ENCODE measurements at regions not wholly inside any gene's neighbourhood (a gene's known extent, or its start where the extent isn't known, plus 50 kb on each side); places are given as distances from the start of the nearest gene placed in this dataset.
"Not testable (repeated sequence)": the region's sequence is repeated elsewhere in the genome, so short reads cannot be mapped to it uniquely, and the experiment has no call there.

- H3K9me3 ChIP-seq; H3K36me3 ChIP-seq; DNase-seq (ENCODE audit: low spot score in 2 of 2); H3K27ac ChIP-seq; H3K4me1 ChIP-seq; H3K27me3 ChIP-seq; intact Hi-C loops (cut with DNase I; ENCODE audit: low total_unique reads); H3K4me3 ChIP-seq: not testable (repeated sequence)
Measured at GRCh38 chr6:57878792-57879191, 561.4 kb downstream of the PRIM2 start.

- H3K9me3 ChIP-seq; DNase-seq (ENCODE audit: low spot score in 2 of 2); H3K36me3 ChIP-seq; intact Hi-C loops (cut with DNase I; ENCODE audit: low total_unique reads); H3K27me3 ChIP-seq; H3K27ac ChIP-seq; H3K4me1 ChIP-seq; H3K4me3 ChIP-seq: not testable (repeated sequence)
Measured at GRCh38 chr6:57898850-57899249, 581.4 kb downstream of the PRIM2 start.

GRCh38 chr6:57900687-57901399 lies 583.4 kb downstream of the PRIM2 start:
- H3K4me3 ChIP-seq; H3K9me3 ChIP-seq; H3K4me1 ChIP-seq; DNase-seq (ENCODE audit: low spot score in 2 of 2); H3K27me3 ChIP-seq; H3K27ac ChIP-seq; H3K36me3 ChIP-seq; intact Hi-C loops (cut with DNase I; ENCODE audit: low total_unique reads): not testable (repeated sequence)

GRCh38 chr6:57901445-57901844 lies 584.0 kb downstream of the PRIM2 start:
- H3K4me1 ChIP-seq; H3K27me3 ChIP-seq; H3K27ac ChIP-seq; intact Hi-C loops (cut with DNase I; ENCODE audit: low total_unique reads); H3K9me3 ChIP-seq; H3K36me3 ChIP-seq; DNase-seq (ENCODE audit: low spot score in 2 of 2); H3K4me3 ChIP-seq: not testable (repeated sequence)

- H3K4me3 ChIP-seq; H3K4me1 ChIP-seq; H3K27me3 ChIP-seq; DNase-seq (ENCODE audit: low spot score in 2 of 2); H3K9me3 ChIP-seq; H3K36me3 ChIP-seq; intact Hi-C loops (cut with DNase I; ENCODE audit: low total_unique reads); H3K27ac ChIP-seq: not testable (repeated sequence)
Measured at GRCh38 chr6:57904356-57904755, 586.9 kb downstream of the PRIM2 start.

DNA sequence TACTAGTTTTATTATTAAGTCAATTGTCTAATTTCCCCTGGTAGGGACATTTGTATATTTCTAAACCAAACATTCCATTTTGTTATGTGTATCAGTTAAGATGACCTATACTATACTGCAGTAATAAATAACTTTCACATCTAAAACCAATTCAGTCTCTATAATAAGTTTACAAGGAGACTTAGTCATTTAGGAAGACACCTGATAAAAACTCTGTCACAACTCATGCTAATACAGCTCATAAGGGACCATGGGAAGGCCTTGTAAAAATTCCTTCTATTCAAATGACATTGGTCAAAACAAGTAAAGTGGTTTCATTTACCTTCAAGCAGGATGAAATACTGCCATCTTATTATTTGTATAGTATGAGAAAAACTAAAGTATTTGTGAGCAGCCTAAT lies 597.9 kb downstream of the PRIM2 start:
- H3K9me3 ChIP-seq; intact Hi-C loops (cut with DNase I; ENCODE audit: low total_unique reads); H3K27ac ChIP-seq; DNase-seq (ENCODE audit: low spot score in 2 of 2); H3K4me1 ChIP-seq; H3K36me3 ChIP-seq; H3K27me3 ChIP-seq; H3K4me3 ChIP-seq: not testable (repeated sequence)

GRCh38 chr6:57942966-57943365 lies 625.5 kb downstream of the PRIM2 start:
- H3K36me3 ChIP-seq; intact Hi-C loops (cut with DNase I; ENCODE audit: low total_unique reads); H3K4me3 ChIP-seq; H3K4me1 ChIP-seq; H3K27me3 ChIP-seq; H3K9me3 ChIP-seq; DNase-seq (ENCODE audit: low spot score in 2 of 2); H3K27ac ChIP-seq: not testable (repeated sequence)

DNA sequence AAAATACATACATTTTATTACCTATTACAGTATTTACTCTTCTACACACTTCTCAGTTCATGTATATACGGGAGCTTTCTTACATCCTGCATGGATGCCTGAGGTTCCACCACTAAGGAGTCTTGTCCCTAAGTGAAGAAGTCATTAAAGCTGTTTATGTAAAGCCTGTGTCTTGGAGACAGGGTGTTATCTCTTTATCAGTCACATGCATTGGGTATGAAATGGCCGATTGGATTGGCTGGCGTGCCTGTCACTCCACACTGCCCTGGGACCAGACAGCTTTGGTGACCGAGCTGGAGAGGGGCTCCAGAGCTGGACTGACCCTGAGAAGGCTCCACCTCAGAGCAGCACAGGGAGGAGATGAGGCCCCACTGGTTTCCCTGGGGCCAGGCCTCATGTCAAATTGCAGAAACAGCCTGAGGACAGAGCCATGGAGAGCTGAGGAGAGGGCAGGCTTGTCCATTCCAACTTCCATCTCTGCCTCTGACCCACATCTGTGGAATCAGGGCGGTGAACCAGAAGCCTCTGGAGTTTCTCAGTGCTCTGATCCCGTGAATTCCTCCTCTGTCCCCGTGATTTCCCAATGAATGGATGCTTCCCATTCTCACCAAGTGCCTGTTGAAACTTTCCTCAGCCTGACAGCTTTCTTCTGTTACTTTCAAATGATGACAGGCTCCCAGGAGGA lies 628.8 kb downstream of the PRIM2 start:
- H3K27ac ChIP-seq; intact Hi-C loops (cut with DNase I; ENCODE audit: low total_unique reads); DNase-seq (ENCODE audit: low spot score in 2 of 2); H3K4me3 ChIP-seq; H3K9me3 ChIP-seq; H3K27me3 ChIP-seq; H3K4me1 ChIP-seq; H3K36me3 ChIP-seq: not testable (repeated sequence)

DNA sequence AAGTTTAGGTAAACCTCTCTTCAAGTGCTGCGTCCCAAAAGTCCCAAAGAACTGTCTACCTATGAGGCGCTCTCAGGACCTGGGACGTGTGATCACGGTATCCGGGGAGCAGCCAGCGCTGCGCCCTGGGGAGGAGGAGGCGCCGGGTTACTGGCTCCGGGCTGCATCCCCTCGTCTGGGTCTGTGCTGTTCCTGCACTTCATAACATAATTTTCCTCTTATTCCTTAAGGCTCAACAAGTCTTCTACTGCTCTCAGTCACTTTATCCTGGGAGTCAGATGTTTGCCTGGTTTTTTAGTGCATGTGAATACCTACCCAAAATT lies 629.3 kb downstream of the PRIM2 start:
- intact Hi-C loops (cut with DNase I; ENCODE audit: low total_unique reads); H3K27me3 ChIP-seq; H3K27ac ChIP-seq; H3K4me3 ChIP-seq; DNase-seq (ENCODE audit: low spot score in 2 of 2); H3K4me1 ChIP-seq; H3K36me3 ChIP-seq; H3K9me3 ChIP-seq: not testable (repeated sequence)

DNA sequence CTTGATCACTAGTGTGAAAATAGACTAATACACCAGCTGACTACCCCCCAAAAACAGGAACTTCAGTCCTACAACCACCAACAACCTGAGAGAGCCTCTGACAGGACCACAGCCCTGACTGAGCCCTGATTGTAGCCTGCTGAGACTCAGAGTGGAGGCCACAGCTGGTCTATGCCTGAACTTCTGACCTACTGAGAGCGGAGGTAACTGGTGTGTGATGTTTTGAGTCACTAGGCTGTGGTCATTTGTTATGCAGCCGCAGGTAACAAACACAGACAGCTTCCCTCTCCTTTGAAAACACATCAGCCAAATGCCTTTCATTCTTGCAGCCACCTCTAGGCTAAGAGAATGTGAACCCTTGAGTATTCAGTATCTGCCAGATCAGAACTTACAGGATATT lies 631.1 kb downstream of the PRIM2 start:
- intact Hi-C loops (cut with DNase I; ENCODE audit: low total_unique reads); H3K4me3 ChIP-seq; H3K27me3 ChIP-seq; H3K9me3 ChIP-seq; H3K36me3 ChIP-seq; DNase-seq (ENCODE audit: low spot score in 2 of 2); H3K27ac ChIP-seq; H3K4me1 ChIP-seq: not testable (repeated sequence)

DNA sequence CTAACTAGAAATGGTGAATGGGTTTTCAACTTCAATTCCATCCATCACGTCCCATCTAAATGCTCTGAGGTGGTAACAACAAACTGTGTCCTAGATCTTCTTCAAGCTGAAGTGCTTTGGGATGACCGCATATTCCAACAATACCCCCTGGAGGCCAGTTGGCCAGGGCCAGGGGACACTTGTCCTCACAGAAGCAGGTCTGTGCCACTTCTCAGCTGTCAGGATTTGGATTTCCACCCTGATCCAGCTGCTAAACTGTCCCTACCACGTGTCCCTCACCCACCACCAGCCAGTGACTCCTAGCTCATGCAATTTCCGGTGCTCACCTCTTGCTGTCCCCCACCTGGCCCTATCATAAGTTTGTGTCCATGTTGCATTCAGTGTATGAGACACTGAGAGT lies 633.0 kb downstream of the PRIM2 start:
- H3K27ac ChIP-seq: not testable (repeated sequence)

GRCh38 chr6:57966757-57967156 lies 649.3 kb downstream of the PRIM2 start:
- H3K4me3 ChIP-seq; intact Hi-C loops (cut with DNase I; ENCODE audit: low total_unique reads); DNase-seq (ENCODE audit: low spot score in 2 of 2); H3K36me3 ChIP-seq; H3K27me3 ChIP-seq; H3K27ac ChIP-seq; H3K4me1 ChIP-seq; H3K9me3 ChIP-seq: not testable (repeated sequence)

More for the DNA sequence above, 633.0 kb downstream of the PRIM2 start:
- H3K4me3 ChIP-seq; H3K27me3 ChIP-seq; intact Hi-C loops (cut with DNase I; ENCODE audit: low total_unique reads); H3K36me3 ChIP-seq; H3K4me1 ChIP-seq; DNase-seq (ENCODE audit: low spot score in 2 of 2); H3K9me3 ChIP-seq: not testable (repeated sequence)

GRCh38 chr6:57971956-57972355 lies 654.5 kb downstream of the PRIM2 start:
- H3K4me1 ChIP-seq; intact Hi-C loops (cut with DNase I; ENCODE audit: low total_unique reads); DNase-seq (ENCODE audit: low spot score in 2 of 2); H3K36me3 ChIP-seq; H3K4me3 ChIP-seq; H3K9me3 ChIP-seq; H3K27me3 ChIP-seq; H3K27ac ChIP-seq: not testable (repeated sequence)
